DOHH2 (cell line): ENCODE measurements at regions not wholly inside any gene's neighbourhood (a gene's known extent, or its start where the extent isn't known, plus 50 kb on each side); places are given as distances from the start of the nearest gene placed in this dataset.

Experiments used
- H3F3A ChIP-seq: fragments of 200-600 bp; sonication (generic), shearing (Covaris generic); 2 replicates; pipeline ENCODE4 v1.6.0; 2016; ENCODE audit warnings: antibody characterized with exemption, mild to moderate bottlenecking; ENCODE audit not compliant: control insufficient read depth, insufficient read depth
- H3K27ac ChIP-seq: fragments of 200-600 bp; sonication (generic); 2 replicates; pipeline ENCODE4 v1.5.1; 2014; ENCODE audit warnings: low read depth, mild to moderate bottlenecking, low read length, moderate library complexity
- H3K27me3 ChIP-seq: fragments of 200-600 bp; sonication (generic); 2 replicates; pipeline ENCODE4 v1.6.1; 2014; ENCODE audit warnings: mild to moderate bottlenecking, low read length, mixed read lengths; ENCODE audit not compliant: control insufficient read depth
- H3K36me3 ChIP-seq: fragments of 200-600 bp; sonication (generic); 2 replicates; pipeline ENCODE4 v1.6.1; 2014; ENCODE audit warnings: mild to moderate bottlenecking, low read length, moderate library complexity, mixed read lengths; ENCODE audit not compliant: control insufficient read depth
- H3K4me1 ChIP-seq: fragments of 200-600 bp; sonication (generic); 2 replicates; pipeline ENCODE4 v1.6.1; 2014; ENCODE audit warnings: mild to moderate bottlenecking, low read length, mixed read lengths; ENCODE audit not compliant: control insufficient read depth
- H3K4me2 ChIP-seq: fragments of 200-600 bp; sonication (generic); 2 replicates; pipeline ENCODE4 v1.6.0; 2014; ENCODE audit warnings: mild to moderate bottlenecking, low read length, moderate library complexity
- H3K4me3 ChIP-seq: fragments of 200-600 bp; sonication (generic); 2 replicates; pipeline ENCODE4 v1.5.1; 2014; ENCODE audit warnings: mild to moderate bottlenecking, low read length, mixed read lengths
- H3K79me2 ChIP-seq: fragments of 200-600 bp; sonication (generic); 2 replicates; pipeline ENCODE4 v1.6.1; 2014; ENCODE audit warnings: mild to moderate bottlenecking, low read length, mixed read lengths; ENCODE audit not compliant: control insufficient read depth
- H3K9me2 ChIP-seq: fragments of 200-600 bp; sonication (generic); replicated peaks from 2 replicates; pipeline ENCODE4 v1.6.1; 2014; ENCODE audit warnings: mild to moderate bottlenecking, low read length, mixed read lengths; ENCODE audit not compliant: control insufficient read depth
- H3K9me3 ChIP-seq: fragments of 200-600 bp; sonication (generic); 2 replicates; pipeline ENCODE4 v1.6.1; 2014; ENCODE audit warnings: antibody characterized with exemption, low read length, mixed read lengths; ENCODE audit not compliant: control insufficient read depth, insufficient read depth
- H4K20me1 ChIP-seq: fragments of 200-600 bp; sonication (generic); 2 replicates; pipeline ENCODE4 v1.6.0; 2014; ENCODE audit warnings: low read depth, mild to moderate bottlenecking, antibody characterized with exemption, low read length, moderate library complexity; ENCODE audit not compliant: control insufficient read depth, insufficient read depth
- EZH2phosphoT487 ChIP-seq: fragments of 200-600 bp; sonication (generic); IDR thresholded peaks from 2 replicates; pipeline ENCODE4 v1.6.1; 2017; ENCODE audit warnings: borderline replicate concordance, mild to moderate bottlenecking, antibody characterized with exemption, low read length, moderate library complexity, mixed read lengths
- TF ChIP-seq, protein P1 (sequence below): fragments of 200-600 bp; sonication (generic); IDR thresholded peaks from one replicate; pipeline ENCODE4 v1.5.1; 2014; ENCODE audit warnings: antibody characterized with exemption, mild to moderate bottlenecking, low read depth, low read length; ENCODE audit not compliant: poor library complexity, severe bottlenecking

GRCh38 chr15:80326270-80326669, 74.3 kb upstream of the CTXND1 start:
- Histone ChIP-seq H3K9me3 (peaks cover 4% of the 10 kb centered on the region; the same call in 1 of the 2 replicates), H3K9me2 (no peaks in the 10 kb centered on the region), H3K36me3 (no peaks in the 10 kb centered on the region), H3K4me2 (no peak overlapping the region), H3K4me1 (no peaks in the 10 kb centered on the region), H3K27ac (no peak overlapping the region), H3K27me3 (no peaks in the 10 kb centered on the region), H4K20me1 (no peaks in the 10 kb centered on the region), H3F3A (no peaks in the 10 kb centered on the region), H3K79me2 (no peaks in the 10 kb centered on the region), H3K4me3 (no peak overlapping the region)
- TF ChIP-seq EZH2phosphoT487, result no peak
- TF ChIP-seq, protein P1, sequence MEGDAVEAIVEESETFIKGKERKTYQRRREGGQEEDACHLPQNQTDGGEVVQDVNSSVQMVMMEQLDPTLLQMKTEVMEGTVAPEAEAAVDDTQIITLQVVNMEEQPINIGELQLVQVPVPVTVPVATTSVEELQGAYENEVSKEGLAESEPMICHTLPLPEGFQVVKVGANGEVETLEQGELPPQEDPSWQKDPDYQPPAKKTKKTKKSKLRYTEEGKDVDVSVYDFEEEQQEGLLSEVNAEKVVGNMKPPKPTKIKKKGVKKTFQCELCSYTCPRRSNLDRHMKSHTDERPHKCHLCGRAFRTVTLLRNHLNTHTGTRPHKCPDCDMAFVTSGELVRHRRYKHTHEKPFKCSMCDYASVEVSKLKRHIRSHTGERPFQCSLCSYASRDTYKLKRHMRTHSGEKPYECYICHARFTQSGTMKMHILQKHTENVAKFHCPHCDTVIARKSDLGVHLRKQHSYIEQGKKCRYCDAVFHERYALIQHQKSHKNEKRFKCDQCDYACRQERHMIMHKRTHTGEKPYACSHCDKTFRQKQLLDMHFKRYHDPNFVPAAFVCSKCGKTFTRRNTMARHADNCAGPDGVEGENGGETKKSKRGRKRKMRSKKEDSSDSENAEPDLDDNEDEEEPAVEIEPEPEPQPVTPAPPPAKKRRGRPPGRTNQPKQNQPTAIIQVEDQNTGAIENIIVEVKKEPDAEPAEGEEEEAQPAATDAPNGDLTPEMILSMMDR, result no peak

- H3K9me2 ChIP-seq, result no peaks in the 10 kb centered on the region
- no peaks in the 10 kb centered on the region for H3K36me3 ChIP-seq
- H3K79me2 ChIP-seq, result no peaks in the 10 kb centered on the region
- H3K27ac ChIP-seq, result no peak overlapping the region
- H3K4me2 ChIP-seq, result no peak overlapping the region
- TF ChIP-seq EZH2phosphoT487, result no peak
- TF ChIP-seq, protein P1, result no peak
- H3F3A ChIP-seq, result no peaks in the 10 kb centered on the region
- H3K4me1 ChIP-seq, result no peaks in the 10 kb centered on the region
- no peak overlapping the region for H3K4me3 ChIP-seq
- peaks cover 4% of the 10 kb centered on the region; the same call in 1 of the 2 replicates for H3K9me3 ChIP-seq
- H4K20me1 ChIP-seq, result no peaks in the 10 kb centered on the region
- no peaks in the 10 kb centered on the region for H3K27me3 ChIP-seq
These were observed 75.7 kb upstream of the ARNT2 start for GRCh38 chr15:80328496-80328895.

DNA sequence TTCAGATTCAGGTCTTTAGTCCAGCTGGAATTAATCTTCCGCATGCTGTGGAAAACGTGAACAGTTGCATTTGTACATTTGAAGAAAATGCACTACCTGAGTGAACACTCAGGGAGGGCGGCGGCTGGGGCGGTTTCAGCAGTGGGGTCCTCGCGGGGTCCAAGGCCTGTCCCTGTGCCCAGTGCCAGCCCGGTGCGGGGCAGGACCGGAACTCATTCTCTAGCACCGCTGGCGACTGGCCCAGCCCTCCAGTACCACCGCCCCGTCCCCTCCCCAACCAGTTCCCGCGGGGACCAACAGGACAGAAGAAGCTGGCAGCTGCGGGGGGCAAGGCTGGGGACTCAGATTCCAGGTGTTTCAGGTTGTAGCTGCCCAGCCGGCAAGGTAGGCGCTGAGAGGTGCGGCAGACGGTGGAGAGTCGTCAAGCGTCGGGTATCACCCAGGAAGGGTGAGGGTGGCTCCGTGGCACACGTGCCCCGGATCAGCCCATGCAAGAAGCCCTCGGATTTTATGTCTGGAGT, 72.2 kb upstream of the ARNT2 start:
- no peak for TF ChIP-seq EZH2phosphoT487
- TF ChIP-seq, protein P1, result no peak
- no peak overlapping the region for H3K4me2 ChIP-seq
- H4K20me1 ChIP-seq, result no peaks in the 10 kb centered on the region
- H3K79me2 ChIP-seq, result no peaks in the 10 kb centered on the region
- H3K9me2 ChIP-seq, result no peaks in the 10 kb centered on the region
- H3K27ac ChIP-seq, result no peak overlapping the region
- H3K9me3 ChIP-seq, result peaks cover 4% of the 10 kb centered on the region; the same call in 1 of the 2 replicates
- H3K36me3 ChIP-seq, result no peaks in the 10 kb centered on the region
- H3F3A ChIP-seq, result no peaks in the 10 kb centered on the region
- no peaks in the 10 kb centered on the region for H3K4me1 ChIP-seq
- H3K4me3 ChIP-seq, result no peak overlapping the region
- 0 out of 2 replicates have a peak, but pooled peaks cover 2% of the 10 kb centered on the region for H3K27me3 ChIP-seq
